H1 (cell line): ENCODE measurements at regions not wholly inside any gene's neighbourhood (a gene's known extent, or its start where the extent isn't known, plus 50 kb on each side); places are given as distances from the start of the nearest gene placed in this dataset.

Experiments
- CTCF ChIA-PET: fragments of 300-600 bp; sonication (Branson Sonifier 250); formaldehyde crosslinking; loops from one replicate; lab custom pipeline; 2021; ENCODE audit not compliant: partially characterized antibody; lab: Charles Lee
- POLR2A ChIA-PET: fragments of 300-600 bp; sonication (Branson Sonifier 250); formaldehyde crosslinking; loops from one replicate; lab custom pipeline; 2021; ENCODE audit warnings: inconsistent platforms; ENCODE audit not compliant: partially characterized antibody; lab: Charles Lee
- DNase-seq, 2 experiments: peaks; one replicate each; pipeline versions ENCODE4 v3.0.0 to v3.0.0-alpha.2; 2010 to 2022; ENCODE audit warnings: low spot score in 2 of 2, low read depth in 1 of 2, mixed read lengths in 1 of 2
- FAIRE-seq: peaks from 2 replicates; lab custom pipeline; 2011; peaks lifted over from hg19 to GRCh38; lab: Jason Lieb, UNC
- H2AFZ ChIP-seq: 2 replicates; pipeline ENCODE4 v1.8.1; 2012; ENCODE audit warnings: low read length, inconsistent platforms
- H2AK5ac ChIP-seq: 2 replicates; pipeline ENCODE4 v1.6.1; 2013; ENCODE audit warnings: low read depth, low read length
- H2BK120ac ChIP-seq: replicated peaks from 2 replicates; pipeline ENCODE3; 2013; ENCODE audit warnings: low read depth, low read length, inconsistent platforms
- H2BK12ac ChIP-seq: 2 replicates; pipeline ENCODE4 v1.6.1; 2013; ENCODE audit warnings: low read depth, low read length
- H2BK15ac ChIP-seq: 2 replicates; pipeline ENCODE4 v1.6.1; 2013; ENCODE audit warnings: low read length
- H2BK20ac ChIP-seq: 2 replicates; pipeline ENCODE4 v1.6.1; 2013; ENCODE audit warnings: low read length
- H2BK5ac ChIP-seq: 2 replicates; pipeline ENCODE4 v1.6.1; 2013; ENCODE audit warnings: low read depth, low read length
- H3K14ac ChIP-seq: 2 replicates; pipeline ENCODE4 v1.6.1; 2013; ENCODE audit warnings: inconsistent platforms; ENCODE audit not compliant: insufficient read length
- H3K18ac ChIP-seq: 2 replicates; pipeline ENCODE4 v1.6.1; 2013; ENCODE audit warnings: low read length; ENCODE audit errors: extremely low read depth
- H3K23ac ChIP-seq: 2 replicates; pipeline ENCODE4 v1.6.1; 2013; ENCODE audit warnings: inconsistent platforms; ENCODE audit not compliant: insufficient read length
- H3K23me2 ChIP-seq: 2 replicates; pipeline ENCODE4 v1.6.1; 2013; ENCODE audit warnings: low read depth, low read length
- H3K27ac ChIP-seq: 2 replicates; pipeline ENCODE4 v1.6.1; 2011; ENCODE audit warnings: low read depth, low read length, inconsistent platforms
- H3K27me3 ChIP-seq, 4 experiments: replicated peaks in 1 of 4; 1 replicate in 1 of 4; 2 replicates in 3 of 4; pipeline versions ENCODE4 v1.6.1 to v1.8.1; 2011 to 2013; ENCODE audit warnings: low read length in 3 of 4, mild to moderate bottlenecking in 3 of 4, inconsistent platforms in 2 of 4, mixed read lengths in 2 of 4, moderate library complexity in 1 of 4; ENCODE audit not compliant: control insufficient read depth in 3 of 4, insufficient read depth in 3 of 4; ENCODE audit errors: extremely low read depth in 1 of 4
- H3K36me3 ChIP-seq, 4 experiments: 2 replicates each; pipeline versions ENCODE4 v1.6.1 to v1.8.1; 2011 to 2013; ENCODE audit warnings: mild to moderate bottlenecking in 4 of 4, low read length in 3 of 4, moderate library complexity in 2 of 4, control low read depth in 1 of 4, inconsistent platforms in 1 of 4; ENCODE audit not compliant: insufficient read depth in 4 of 4, control insufficient read depth in 2 of 4
- H3K4ac ChIP-seq: replicated peaks from 2 replicates; pipeline ENCODE3; 2013; ENCODE audit warnings: low read length, low read depth, mixed read lengths, inconsistent platforms; ENCODE audit not compliant: insufficient read length
- H3K4me1 ChIP-seq, 4 experiments: replicated peaks in 1 of 4; 1 replicate in 1 of 4; 2 replicates in 3 of 4; pipeline versions ENCODE4 v1.6.1 to v1.8.1; 2011 to 2013; ENCODE audit warnings: low read length in 3 of 4, inconsistent platforms in 2 of 4, mixed read lengths in 1 of 4; ENCODE audit not compliant: insufficient read depth in 4 of 4, control insufficient read depth in 3 of 4
- H3K4me2 ChIP-seq, 2 experiments: 2 replicates each; pipeline versions ENCODE4 v1.6.1 to v1.8.1; 2011 to 2013; ENCODE audit warnings: low read depth in 2 of 2, low read length in 2 of 2, control low read depth in 1 of 2, inconsistent platforms in 1 of 2, mild to moderate bottlenecking in 1 of 2; ENCODE audit not compliant: insufficient read depth in 1 of 2
- H3K4me3 ChIP-seq, 4 experiments: fragments of 200-600, 300-600 bp in 1 of 4; sonication (generic), shearing (Covaris generic), sonication (Bioruptor Twin) in 1 of 4; 2 replicates each; pipeline versions ENCODE4 v1.5.1 to v1.8.1; 2011 to 2016; ENCODE audit warnings: low read length in 4 of 4, low read depth in 3 of 4, control low read depth in 2 of 4, inconsistent platforms in 2 of 4, mild to moderate bottlenecking in 2 of 4, mixed read lengths in 1 of 4, moderate library complexity in 1 of 4; ENCODE audit not compliant: insufficient read depth in 2 of 4; ENCODE audit errors: extremely low read depth in 1 of 4
- H3K56ac ChIP-seq: replicated peaks from 2 replicates; pipeline ENCODE3; 2013; ENCODE audit warnings: low read depth, mild to moderate bottlenecking, mixed read lengths, low read length, inconsistent platforms; ENCODE audit not compliant: insufficient read length
- H3K79me1 ChIP-seq: 2 replicates; pipeline ENCODE4 v1.6.1; 2013; ENCODE audit warnings: low read depth, low read length, control low read depth
- H3K79me2 ChIP-seq, 2 experiments: 2 replicates each; pipeline versions ENCODE4 v1.6.1 to v1.8.1; 2012 to 2013; ENCODE audit warnings: low read length in 2 of 2, mild to moderate bottlenecking in 2 of 2, inconsistent platforms in 1 of 2; ENCODE audit not compliant: insufficient read depth in 2 of 2, control insufficient read depth in 1 of 2
- H3K9ac ChIP-seq, 4 experiments: replicated peaks in 1 of 4; 1 replicate in 1 of 4; 2 replicates in 3 of 4; pipeline versions ENCODE4 v1.6.1 to v1.8.1; 2011 to 2013; ENCODE audit warnings: low read depth in 3 of 4, low read length in 3 of 4, control low read depth in 2 of 4, mild to moderate bottlenecking in 2 of 4, moderate library complexity in 2 of 4, inconsistent platforms in 1 of 4; ENCODE audit errors: extremely low read depth in 1 of 4
- H3K9me3 ChIP-seq, 2 experiments: 2 replicates each; pipeline versions ENCODE4 v1.6.1 to v1.8.1; 2012 to 2013; ENCODE audit warnings: mild to moderate bottlenecking in 2 of 2, moderate library complexity in 2 of 2, control low read depth in 1 of 2, inconsistent platforms in 1 of 2, low read depth in 1 of 2, low read length in 1 of 2, mixed read lengths in 1 of 2; ENCODE audit not compliant: insufficient read depth in 2 of 2
- H4K20me1 ChIP-seq, 2 experiments: replicated peaks in 1 of 2; 2 replicates each; pipeline versions ENCODE3 to v1.8.1; 2011 to 2013; ENCODE audit warnings: inconsistent platforms in 2 of 2, low read length in 2 of 2, mild to moderate bottlenecking in 1 of 2; ENCODE audit not compliant: insufficient read depth in 2 of 2, control insufficient read depth in 1 of 2
- H4K5ac ChIP-seq: 2 replicates; pipeline ENCODE4 v1.6.1; 2013; ENCODE audit warnings: low read length, low read depth, mixed read lengths, inconsistent platforms; ENCODE audit not compliant: insufficient read length
- H4K8ac ChIP-seq: 2 replicates; pipeline ENCODE4 v1.8.0; 2013; ENCODE audit warnings: mild to moderate bottlenecking, moderate library complexity, low read length, inconsistent platforms; ENCODE audit not compliant: insufficient read depth; ENCODE audit errors: extremely low read depth
- H4K91ac ChIP-seq: replicated peaks from 2 replicates; pipeline ENCODE3; 2013; ENCODE audit warnings: low read length, mixed read lengths, inconsistent platforms; ENCODE audit not compliant: insufficient read length
- CREB1 ChIP-seq: IDR thresholded peaks from 2 replicates; pipeline ENCODE4 v1.6.1; 2012; ENCODE audit warnings: inconsistent platforms
- E2F6 ChIP-seq: IDR thresholded peaks from 2 replicates; pipeline ENCODE4 v1.6.1; 2012; ENCODE audit warnings: inconsistent platforms
- HDAC6 ChIP-seq: IDR thresholded peaks from one replicate; pipeline ENCODE4 v1.7.1; 2012; ENCODE audit warnings: low read depth, mild to moderate bottlenecking, inconsistent platforms, low read length, moderate library complexity
- KDM5A ChIP-seq: fragments of 200-600 bp; IDR thresholded peaks from 2 replicates; pipeline ENCODE4 v1.7.1; 2012; ENCODE audit warnings: mild to moderate bottlenecking, low read length, inconsistent platforms, mixed read lengths
- POLR2AphosphoS5 ChIP-seq: IDR thresholded peaks from 2 replicates; pipeline ENCODE4 v1.6.1; 2011; ENCODE audit warnings: low read depth, low read length
- POU5F1 ChIP-seq: IDR thresholded peaks from 2 replicates; pipeline ENCODE4 v1.6.1; 2011; ENCODE audit warnings: low read depth, mild to moderate bottlenecking, low read length, moderate library complexity
- RFX5 ChIP-seq: IDR thresholded peaks from 2 replicates; pipeline ENCODE4 v1.6.1; 2011; ENCODE audit warnings: low read depth, low read length, improper control_type of control experiment, borderline replicate concordance
- TAF1 ChIP-seq: IDR thresholded peaks from 2 replicates; pipeline ENCODE4 v1.6.1; 2011; ENCODE audit warnings: mild to moderate bottlenecking, low read depth, low read length
- WGBS, 2 experiments: shearing (Covaris generic) in 1 of 2; methylation state at CpG; one replicate each; pipeline versions ENCODE4 v1.1.6 to v1.1.7; 2013 to 2015; ENCODE audit warnings: low lambda C conversion rate in 2 of 2, mixed read lengths in 2 of 2, inconsistent platforms in 1 of 2, low coverage in 1 of 2, missing lambda C conversion rate in 1 of 2; ENCODE audit not compliant: insufficient replicate concordance in 2 of 2, insufficient coverage in 1 of 2, insufficient read length in 1 of 2; ENCODE audit errors: extremely low coverage in 1 of 2, missing lambda C conversion rate in 1 of 2; 5-methylcytosine and 5-hydroxymethylcytosine counted together

DNA sequence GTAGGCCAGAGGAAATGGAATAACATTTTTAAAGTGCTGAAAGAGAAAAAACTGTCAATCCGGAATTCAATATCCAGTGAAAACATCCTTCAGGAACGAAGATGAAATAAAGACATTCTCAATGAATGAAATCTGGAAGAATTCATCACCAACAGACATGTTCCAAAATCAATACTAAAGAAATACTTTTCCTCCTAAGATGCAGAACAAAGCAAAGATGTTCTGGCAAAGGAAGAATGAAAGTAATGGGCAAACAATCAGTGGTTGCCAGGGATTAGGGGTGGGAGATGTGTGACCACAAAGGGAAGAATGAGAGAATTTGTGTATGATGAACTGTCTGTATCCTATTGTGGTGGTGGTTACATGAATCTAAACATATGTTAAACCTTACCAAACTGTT, 52.8 kb upstream of the EEPD1 start:
- FAIRE-seq (no peak), DNase-seq (no peak)
- TF ChIP-seq E2F6 (no peak), KDM5A (no peak), HDAC6 (no peak), POLR2AphosphoS5 (no peak), RFX5 (no peak), CREB1 (no peak), POU5F1 (no peak), TAF1 (no peak)
- H3K18ac ChIP-seq = no peak overlapping the region
- no peak overlapping the region for H2BK5ac ChIP-seq
- H3K9me3 ChIP-seq = no peaks in the 10 kb centered on the region
- no peaks in the 10 kb centered on the region for H3K36me3 ChIP-seq
- no peak overlapping the region for H3K4me2 ChIP-seq
- H2AK5ac ChIP-seq = no peak overlapping the region
- H3K23ac ChIP-seq = no peak overlapping the region
- WGBS, 2 experiments = 27% methylated on average over 2 of the region's 2 CpGs; no CpG with 5 or more reads in 1 of the 2 experiments
- H3K27ac ChIP-seq = no peak overlapping the region
- H2BK120ac ChIP-seq = no peak overlapping the region
- no peaks in the 10 kb centered on the region for H3K27me3 ChIP-seq
- no peak overlapping the region for H3K14ac ChIP-seq
- H3K79me2 ChIP-seq = no peaks in the 10 kb centered on the region
- ChIA-PET CTCF (interaction anchor here (0.6 kb wide), 1 partner anchor 79 kb away, joined by 3 read pairs; no protein-coding TSS in a partner anchor), POLR2A (no interaction called here)
- no peak overlapping the region for H4K5ac ChIP-seq
- peaks cover 3% of the 10 kb centered on the region; the same call in 1 of the 2 replicates for H3K23me2 ChIP-seq
- no peak overlapping the region for H3K4ac ChIP-seq
- H2BK12ac ChIP-seq = no peak overlapping the region
- no peak overlapping the region for H4K91ac ChIP-seq
- H2BK15ac ChIP-seq = no peak overlapping the region
- no peak overlapping the region for H2BK20ac ChIP-seq
- H3K9ac ChIP-seq = no peak overlapping the region
- peaks cover 0 to 6% (median 2%) of the 10 kb centered on the region in 4 experiments; a peak in 2 of 7 replicates for H3K4me1 ChIP-seq
- H4K20me1 ChIP-seq = no peaks in the 10 kb centered on the region
- no peak overlapping the region for H3K4me3 ChIP-seq
- no peak overlapping the region for H3K56ac ChIP-seq
- no peaks in the 10 kb centered on the region for H3K79me1 ChIP-seq
- no peak overlapping the region for H2AFZ ChIP-seq
- no peak overlapping the region for H4K8ac ChIP-seq
